Smooth muscle cell (in vitro differentiated cells): ENCODE measurements at regions not wholly inside any gene's neighbourhood (a gene's known extent, or its start where the extent isn't known, plus 50 kb on each side); places are given as distances from the start of the nearest gene placed in this dataset.

Experiments used
- DNase-seq: peaks from one replicate; lab custom pipeline; 2025; ENCODE audit not compliant: unreplicated experiment; lab: John Stamatoyannopoulos, UW
- H2AFZ ChIP-seq: fragments of 200-600 bp; sonication (generic); 2 replicates; pipeline ENCODE4 v1.6.0; 2016; ENCODE audit warnings: antibody characterized with exemption, low read depth, mild to moderate bottlenecking
- H3F3A ChIP-seq: fragments of 200-600 bp; sonication (generic); 2 replicates; pipeline ENCODE4 v1.6.0; 2017; ENCODE audit warnings: antibody characterized with exemption, low read depth
- H3K27ac ChIP-seq: fragments of 200-600 bp; sonication (generic); 2 replicates; pipeline ENCODE4 v1.5.1; 2016; ENCODE audit warnings: low read depth, mild to moderate bottlenecking
- H3K27me3 ChIP-seq: fragments of 200-600 bp; sonication (generic); 2 replicates; pipeline ENCODE4 v1.6.1; 2016; ENCODE audit warnings: low read depth, mild to moderate bottlenecking
- H3K36me3 ChIP-seq: fragments of 200-600 bp; sonication (generic); 2 replicates; pipeline ENCODE4 v1.5.1; 2016; ENCODE audit warnings: low read depth
- H3K4me1 ChIP-seq: fragments of 200-600 bp; sonication (generic); 2 replicates; pipeline ENCODE4 v1.5.1; 2016; ENCODE audit warnings: low read depth
- H3K4me2 ChIP-seq: fragments of 200-600 bp; sonication (generic); 2 replicates; pipeline ENCODE4 v1.6.0; 2016; ENCODE audit warnings: mild to moderate bottlenecking
- H3K4me3 ChIP-seq: fragments of 200-600 bp; sonication (generic); 2 replicates; pipeline ENCODE4 v1.5.1; 2016; ENCODE audit warnings: mild to moderate bottlenecking
- H3K79me2 ChIP-seq: fragments of 200-600 bp; sonication (generic); 2 replicates; pipeline ENCODE4 v1.6.0; 2016; ENCODE audit warnings: low read depth, mild to moderate bottlenecking
- H3K9ac ChIP-seq: fragments of 200-600 bp; sonication (generic); 2 replicates; pipeline ENCODE4 v1.6.0; 2016; ENCODE audit warnings: low read depth
- H3K9me3 ChIP-seq: fragments of 200-600 bp; sonication (generic); replicated peaks from 2 replicates; pipeline ENCODE4 v1.5.1; 2016; ENCODE audit warnings: low read depth
- H4K20me1 ChIP-seq: fragments of 200-600 bp; sonication (generic); 2 replicates; pipeline ENCODE4 v1.6.0; 2016; ENCODE audit warnings: low read depth
- WGBS: methylation state at CpG from one replicate; pipeline ENCODE4 v1.1.7; 2016; ENCODE audit warnings: low lambda C conversion rate; 5-methylcytosine and 5-hydroxymethylcytosine counted together
- TF ChIP-seq, protein P1 (sequence below): fragments of 200-600 bp; sonication (generic); IDR thresholded peaks from 2 replicates; pipeline ENCODE4 v1.5.1; 2017; ENCODE audit warnings: borderline replicate concordance, mild to moderate bottlenecking, antibody characterized with exemption; ENCODE audit not compliant: insufficient read depth, poor library complexity, severe bottlenecking

DNA sequence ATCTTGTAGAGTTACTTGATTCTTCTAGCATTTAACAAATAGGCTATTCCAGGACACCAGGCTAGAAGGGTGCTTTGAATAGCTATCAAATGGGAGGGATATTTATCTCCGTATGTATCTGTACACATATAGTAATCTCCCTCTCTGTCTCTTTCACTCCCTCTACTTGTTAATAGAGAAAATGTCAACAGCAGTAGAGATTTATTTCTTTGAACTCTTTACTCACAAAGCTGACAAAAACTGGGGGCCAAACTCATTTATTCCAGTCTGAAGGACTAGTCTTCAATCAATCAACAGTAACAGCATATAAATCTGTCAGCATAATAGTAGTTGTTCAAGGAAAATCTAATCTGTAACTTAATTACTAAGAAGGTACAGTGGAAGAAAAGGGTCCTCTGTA lies 78.2 kb upstream of the FER start:
- TF ChIP-seq, protein P1, sequence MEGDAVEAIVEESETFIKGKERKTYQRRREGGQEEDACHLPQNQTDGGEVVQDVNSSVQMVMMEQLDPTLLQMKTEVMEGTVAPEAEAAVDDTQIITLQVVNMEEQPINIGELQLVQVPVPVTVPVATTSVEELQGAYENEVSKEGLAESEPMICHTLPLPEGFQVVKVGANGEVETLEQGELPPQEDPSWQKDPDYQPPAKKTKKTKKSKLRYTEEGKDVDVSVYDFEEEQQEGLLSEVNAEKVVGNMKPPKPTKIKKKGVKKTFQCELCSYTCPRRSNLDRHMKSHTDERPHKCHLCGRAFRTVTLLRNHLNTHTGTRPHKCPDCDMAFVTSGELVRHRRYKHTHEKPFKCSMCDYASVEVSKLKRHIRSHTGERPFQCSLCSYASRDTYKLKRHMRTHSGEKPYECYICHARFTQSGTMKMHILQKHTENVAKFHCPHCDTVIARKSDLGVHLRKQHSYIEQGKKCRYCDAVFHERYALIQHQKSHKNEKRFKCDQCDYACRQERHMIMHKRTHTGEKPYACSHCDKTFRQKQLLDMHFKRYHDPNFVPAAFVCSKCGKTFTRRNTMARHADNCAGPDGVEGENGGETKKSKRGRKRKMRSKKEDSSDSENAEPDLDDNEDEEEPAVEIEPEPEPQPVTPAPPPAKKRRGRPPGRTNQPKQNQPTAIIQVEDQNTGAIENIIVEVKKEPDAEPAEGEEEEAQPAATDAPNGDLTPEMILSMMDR = no peak
- H3K4me3 ChIP-seq = no peak overlapping the region
- H3K4me2 ChIP-seq = no peak overlapping the region
- H3K79me2 ChIP-seq = no peaks in the 10 kb centered on the region
- H3K9ac ChIP-seq = no peak overlapping the region
- WGBS = 59% methylated on average over 1 of the region's 1 CpG
- H2AFZ ChIP-seq = peak overlapping the region; percentile 13
- no peaks in the 10 kb centered on the region for H3K9me3 ChIP-seq
- no peak overlapping the region for H3K27ac ChIP-seq
- no peaks in the 10 kb centered on the region for H4K20me1 ChIP-seq
- peaks cover 22% of the 10 kb centered on the region for H3K4me1 ChIP-seq
- no peaks in the 10 kb centered on the region for H3F3A ChIP-seq
- no peaks in the 10 kb centered on the region for H3K36me3 ChIP-seq
- DNase-seq = no peak
- no peaks in the 10 kb centered on the region for H3K27me3 ChIP-seq

DNA sequence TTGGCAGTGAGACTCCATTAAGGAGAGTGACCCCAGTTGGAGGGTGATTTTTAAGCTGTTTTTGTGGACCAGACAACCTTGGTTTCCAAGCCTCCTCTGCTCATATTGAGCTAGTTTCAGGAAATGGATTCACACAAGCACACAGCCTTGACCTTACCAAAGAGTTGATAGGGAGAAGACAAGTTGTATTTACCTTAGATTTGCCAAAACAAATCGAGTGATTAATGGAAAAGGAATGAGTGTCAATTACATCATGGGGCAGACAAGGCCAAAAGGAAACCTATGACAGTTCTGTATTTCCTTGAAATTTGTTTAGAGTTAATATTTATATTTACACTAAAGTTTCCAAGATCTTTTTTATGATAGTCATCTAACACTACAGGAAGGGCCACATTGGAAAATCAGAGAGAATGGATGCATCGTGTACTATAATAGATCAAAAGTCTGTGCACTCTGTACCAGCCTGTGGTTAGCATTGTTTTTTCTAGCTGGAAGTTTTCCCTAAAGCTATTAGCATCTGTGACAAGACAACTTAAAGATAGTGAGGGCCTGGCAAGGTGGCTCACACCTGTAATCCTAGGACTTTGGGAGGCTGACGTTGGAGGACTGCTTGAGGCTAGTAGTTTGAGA lies 86.0 kb upstream of the FER start:
- Histone ChIP-seq H3K79me2 (no peaks in the 10 kb centered on the region), H3F3A (no peaks in the 10 kb centered on the region)

DNA sequence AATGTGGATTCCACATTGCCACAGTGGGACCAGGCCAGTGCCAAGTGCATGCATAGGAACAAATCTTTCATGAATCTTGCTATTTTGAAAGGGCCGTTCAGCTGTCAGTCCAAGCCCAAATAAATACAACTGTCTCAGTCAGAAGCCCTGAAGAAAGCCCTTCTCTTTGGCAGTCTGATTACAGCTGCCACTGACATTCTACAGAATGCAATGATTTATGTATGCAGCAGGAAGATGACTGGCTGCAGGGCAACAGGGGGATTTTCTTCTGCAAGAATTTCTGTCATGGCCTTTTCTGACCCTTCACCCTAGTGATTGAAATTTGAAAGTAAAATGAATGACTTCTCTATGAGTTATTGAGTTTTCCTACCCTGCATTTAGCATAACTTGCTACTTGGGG lies 86.7 kb upstream of the FER start:
- Histone ChIP-seq H4K20me1 (no peaks in the 10 kb centered on the region), H3K36me3 (no peaks in the 10 kb centered on the region), H3K27me3 (no peaks in the 10 kb centered on the region), H3K79me2 (no peaks in the 10 kb centered on the region), H3K9me3 (no peaks in the 10 kb centered on the region), H3K9ac (no peak overlapping the region), H3K27ac (no peak overlapping the region), H3K4me2 (no peak overlapping the region), H2AFZ (no peak overlapping the region), H3F3A (no peaks in the 10 kb centered on the region), H3K4me1 (no peaks in the 10 kb centered on the region), H3K4me3 (no peak overlapping the region)
- no peak for DNase-seq
- 42% methylated on average over 1 of the region's 1 CpG for WGBS
- TF ChIP-seq, protein P1 = no peak

More for the DNA sequence above, 86.0 kb upstream of the FER start:
- H4K20me1 ChIP-seq = no peaks in the 10 kb centered on the region
- TF ChIP-seq, protein P1 = no peak
- no peak overlapping the region for H2AFZ ChIP-seq
- no peaks in the 10 kb centered on the region for H3K27me3 ChIP-seq
- WGBS = 92% methylated on average over 3 of the region's 3 CpGs
- H3K4me3 ChIP-seq = no peak overlapping the region
- H3K4me2 ChIP-seq = no peak overlapping the region
- H3K36me3 ChIP-seq = no peaks in the 10 kb centered on the region
- H3K4me1 ChIP-seq = no peaks in the 10 kb centered on the region
- DNase-seq = no peak
- H3K9me3 ChIP-seq = no peaks in the 10 kb centered on the region
- no peak overlapping the region for H3K9ac ChIP-seq
- no peak overlapping the region for H3K27ac ChIP-seq

DNA sequence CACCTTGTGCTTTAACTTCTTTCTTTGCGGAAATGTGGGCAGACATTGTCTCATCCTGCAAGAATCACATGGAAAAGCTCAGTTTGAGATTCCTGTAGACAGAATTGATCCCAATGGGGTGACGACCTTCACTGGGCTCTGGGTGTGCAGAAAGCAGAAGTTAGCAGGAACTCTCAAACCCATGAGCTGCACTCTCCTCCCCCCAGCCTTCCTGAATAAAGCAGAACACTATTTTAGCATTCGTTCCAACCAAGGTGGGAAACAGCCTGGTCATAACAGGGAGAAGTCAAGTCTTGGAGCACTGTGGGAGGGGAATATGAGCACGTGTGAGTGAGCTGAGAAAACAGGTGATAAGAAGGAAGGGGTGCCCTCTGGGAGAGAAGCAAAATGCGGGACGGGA lies 87.4 kb upstream of the FER start:
- H3K36me3 ChIP-seq = no peaks in the 10 kb centered on the region
- no peak overlapping the region for H3K4me3 ChIP-seq
- no peak overlapping the region for H3K4me2 ChIP-seq
- no peak overlapping the region for H3K9ac ChIP-seq
- H3K9me3 ChIP-seq = no peaks in the 10 kb centered on the region
- no peaks in the 10 kb centered on the region for H3F3A ChIP-seq
- H3K4me1 ChIP-seq = no peaks in the 10 kb centered on the region
- 89% methylated on average over 6 of the region's 6 CpGs for WGBS
- H3K27me3 ChIP-seq = no peaks in the 10 kb centered on the region
- H3K27ac ChIP-seq = no peak overlapping the region
- DNase-seq = no peak
- H2AFZ ChIP-seq = no peak overlapping the region
- H3K79me2 ChIP-seq = no peaks in the 10 kb centered on the region
- H4K20me1 ChIP-seq = no peaks in the 10 kb centered on the region
- TF ChIP-seq, protein P1 = no peak
